Fibroblast of lung (primary cell): ENCODE measurements at regions not wholly inside any gene's neighbourhood (a gene's known extent, or its start where the extent isn't known, plus 50 kb on each side); places are given as distances from the start of the nearest gene placed in this dataset.

ENCODE experiments used
- DNase-seq, 2 donors: peaks; one replicate each; pipeline versions ENCODE4 v3.0.0 to v3.0.0-alpha.2; 2010; ENCODE audit warnings: low read depth in 2 of 2
- H2AFZ ChIP-seq: 2 replicates; pipeline ENCODE4 v1.5.1; 2012; ENCODE audit warnings: low read length, control low read depth, inconsistent platforms
- H3K27ac ChIP-seq: 2 replicates; pipeline ENCODE4 v1.5.1; 2011; ENCODE audit warnings: low read length, control low read depth; ENCODE audit not compliant: insufficient read depth
- H3K27me3 ChIP-seq: 2 replicates; pipeline ENCODE4 v1.5.1; 2011; ENCODE audit warnings: mild to moderate bottlenecking, low read length; ENCODE audit not compliant: control insufficient read depth, insufficient read depth
- H3K36me3 ChIP-seq: 2 replicates; pipeline ENCODE4 v1.5.1; 2011; ENCODE audit warnings: low read length; ENCODE audit not compliant: control insufficient read depth, insufficient read depth
- H3K4me1 ChIP-seq: 2 replicates; pipeline ENCODE4 v1.5.1; 2011; ENCODE audit warnings: low read length; ENCODE audit not compliant: control insufficient read depth, insufficient read depth; ENCODE audit errors: extremely low read depth
- H3K4me2 ChIP-seq: 2 replicates; pipeline ENCODE4 v1.5.1; 2011; ENCODE audit warnings: low read length, control low read depth; ENCODE audit not compliant: insufficient read depth; ENCODE audit errors: extremely low read depth
- H3K4me3 ChIP-seq, 4 experiments: fragments of 200-600 bp in 1 of 4; sonication (generic) in 1 of 4; replicated peaks in 1 of 4; 2 replicates each; pipeline ENCODE4 v1.5.1; 2011 to 2016; ENCODE audit warnings: low read length in 4 of 4, low read depth in 3 of 4, mild to moderate bottlenecking in 3 of 4, control low read depth in 2 of 4, inconsistent platforms in 1 of 4, mixed read lengths in 1 of 4; ENCODE audit not compliant: insufficient read depth in 1 of 4; ENCODE audit errors: control extremely low read depth in 1 of 4
- H3K79me2 ChIP-seq: 2 replicates; pipeline ENCODE4 v1.5.1; 2012; ENCODE audit warnings: mild to moderate bottlenecking, low read length, inconsistent platforms; ENCODE audit not compliant: control insufficient read depth, insufficient read depth
- H3K9ac ChIP-seq: 2 replicates; pipeline ENCODE4 v1.5.1; 2011; ENCODE audit warnings: mild to moderate bottlenecking, low read length, control low read depth; ENCODE audit not compliant: insufficient read depth
- H3K9me3 ChIP-seq: 2 replicates; pipeline ENCODE4 v1.5.1; 2012; ENCODE audit warnings: low read depth, low read length; ENCODE audit not compliant: control insufficient read depth, insufficient read depth
- H4K20me1 ChIP-seq: 2 replicates; pipeline ENCODE4 v1.5.1; 2011; ENCODE audit warnings: low read length; ENCODE audit not compliant: control insufficient read depth, insufficient read depth; ENCODE audit errors: extremely low read depth
- EZH2 ChIP-seq: IDR thresholded peaks from 2 replicates; pipeline ENCODE4 v1.5.1; 2012; ENCODE audit warnings: low read length, control low read depth, mild to moderate bottlenecking; ENCODE audit errors: missing control alignments
- TF ChIP-seq, protein P1 (sequence below), 2 donors: IDR thresholded peaks in 1 of 2; conservative IDR thresholded peaks in 1 of 2; 1 replicate in 1 of 2; 2 replicates in 1 of 2; pipeline ENCODE4 v1.5.1; 2011 to 2012; ENCODE audit warnings: low read length in 2 of 2, control low read depth in 1 of 2, inconsistent platforms in 1 of 2, low read depth in 1 of 2, mild to moderate bottlenecking in 1 of 2

DNA sequence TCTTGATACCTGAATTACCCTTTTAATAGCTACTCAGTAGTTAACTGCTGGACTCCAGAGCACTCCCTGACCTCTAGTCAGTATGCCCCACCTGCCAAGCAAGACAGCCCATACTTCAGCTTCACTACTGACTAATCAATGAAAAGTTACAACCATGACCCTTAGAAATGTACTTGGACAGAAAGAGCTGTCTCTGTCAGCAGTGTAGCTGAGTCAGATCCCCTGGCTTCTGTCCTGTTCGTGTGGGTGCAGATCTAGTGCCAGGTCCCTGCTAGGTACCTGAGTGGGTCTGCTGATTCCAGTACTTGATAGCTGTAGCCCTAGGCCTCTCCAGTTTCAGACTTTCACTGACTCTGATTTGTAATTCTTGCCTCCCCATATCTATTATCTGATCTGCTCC is 265.8 kb upstream of the POU2AF2 start:
- Histone ChIP-seq H3K4me1 (no peaks in the 10 kb centered on the region), H3K9me3 (no peaks in the 10 kb centered on the region), H3K36me3 (no peaks in the 10 kb centered on the region), H3K79me2 (no peaks in the 10 kb centered on the region), H3K4me2 (peak overlapping the region; percentile 17), H3K9ac (no peak overlapping the region), H2AFZ (no peak overlapping the region), H3K27ac (no peak overlapping the region), H3K27me3 (no peaks in the 10 kb centered on the region), H4K20me1 (no peaks in the 10 kb centered on the region), H3K4me3 (no peak overlapping the region)
- no peak for TF ChIP-seq EZH2
- TF ChIP-seq, protein P1, sequence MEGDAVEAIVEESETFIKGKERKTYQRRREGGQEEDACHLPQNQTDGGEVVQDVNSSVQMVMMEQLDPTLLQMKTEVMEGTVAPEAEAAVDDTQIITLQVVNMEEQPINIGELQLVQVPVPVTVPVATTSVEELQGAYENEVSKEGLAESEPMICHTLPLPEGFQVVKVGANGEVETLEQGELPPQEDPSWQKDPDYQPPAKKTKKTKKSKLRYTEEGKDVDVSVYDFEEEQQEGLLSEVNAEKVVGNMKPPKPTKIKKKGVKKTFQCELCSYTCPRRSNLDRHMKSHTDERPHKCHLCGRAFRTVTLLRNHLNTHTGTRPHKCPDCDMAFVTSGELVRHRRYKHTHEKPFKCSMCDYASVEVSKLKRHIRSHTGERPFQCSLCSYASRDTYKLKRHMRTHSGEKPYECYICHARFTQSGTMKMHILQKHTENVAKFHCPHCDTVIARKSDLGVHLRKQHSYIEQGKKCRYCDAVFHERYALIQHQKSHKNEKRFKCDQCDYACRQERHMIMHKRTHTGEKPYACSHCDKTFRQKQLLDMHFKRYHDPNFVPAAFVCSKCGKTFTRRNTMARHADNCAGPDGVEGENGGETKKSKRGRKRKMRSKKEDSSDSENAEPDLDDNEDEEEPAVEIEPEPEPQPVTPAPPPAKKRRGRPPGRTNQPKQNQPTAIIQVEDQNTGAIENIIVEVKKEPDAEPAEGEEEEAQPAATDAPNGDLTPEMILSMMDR (conservative IDR thresholded peaks at IDR 0.05 in 1 of 2, IDR thresholded peaks at IDR 0.05 in 1 of 2; ENCODE audit: low read depth in 1 of 2, low read length in 2 of 2): no peak
- DNase-seq: peak in 1 of 2 donors; percentile 75

DNA sequence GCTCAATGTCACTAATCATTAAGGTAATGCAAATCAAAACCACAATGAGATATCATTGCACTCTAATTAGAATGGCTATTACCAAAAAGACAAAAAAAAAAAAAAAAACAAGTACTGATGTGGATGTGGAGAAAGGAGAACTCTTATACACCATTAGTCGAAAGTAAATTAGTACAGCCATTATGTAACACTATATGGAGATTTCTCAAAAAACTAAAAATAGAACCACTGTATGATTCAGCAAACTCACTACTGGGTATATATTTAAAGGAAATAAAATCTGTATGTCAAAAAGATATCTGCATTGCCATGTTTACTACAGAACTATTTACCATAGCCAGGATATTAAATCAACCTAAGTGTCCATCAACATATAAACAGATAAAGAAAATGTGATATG is 265.4 kb upstream of the ARHGAP20 start:
- Histone ChIP-seq H3K79me2 (no peaks in the 10 kb centered on the region), H3K27ac (no peak overlapping the region), H4K20me1 (no peaks in the 10 kb centered on the region), H2AFZ (no peak overlapping the region), H3K4me1 (peaks cover 3% of the 10 kb centered on the region), H3K4me2 (no peak overlapping the region), H3K27me3 (no peaks in the 10 kb centered on the region), H3K4me3 (no peak overlapping the region), H3K36me3 (no peaks in the 10 kb centered on the region), H3K9ac (no peak overlapping the region), H3K9me3 (no peaks in the 10 kb centered on the region)
- TF ChIP-seq, protein P1 (conservative IDR thresholded peaks at IDR 0.05 in 1 of 2, IDR thresholded peaks at IDR 0.05 in 1 of 2; ENCODE audit: low read depth in 1 of 2, low read length in 2 of 2): no peak
- TF ChIP-seq EZH2: no peak
- DNase-seq: no peak

DNA sequence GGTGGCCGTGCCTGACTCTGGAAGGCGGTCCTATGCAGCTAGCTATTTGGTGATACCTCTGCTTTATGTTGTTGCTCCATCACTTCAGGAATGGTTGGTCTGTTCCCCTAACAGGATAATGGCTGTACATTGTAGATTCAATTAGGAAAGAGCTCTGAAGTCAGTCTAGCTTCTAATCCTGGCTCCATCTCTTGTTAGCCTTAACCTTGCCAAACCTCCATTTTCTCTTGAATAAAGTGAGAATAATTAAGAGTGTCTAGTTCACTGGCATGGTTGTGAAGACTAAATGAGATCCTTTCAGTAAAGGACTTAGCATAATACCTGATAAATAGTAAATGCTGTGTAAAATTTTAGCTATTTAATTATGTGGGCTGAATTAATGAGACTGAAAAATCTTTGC is 262.5 kb upstream of the ARHGAP20 start:
- H3K27ac ChIP-seq: no peak overlapping the region

More for the DNA sequence above, 262.5 kb upstream of the ARHGAP20 start:
- no peak overlapping the region for H3K4me3 ChIP-seq
- no peaks in the 10 kb centered on the region for H3K9me3 ChIP-seq
- H3K79me2 ChIP-seq: no peaks in the 10 kb centered on the region
- no peak overlapping the region for H2AFZ ChIP-seq
- H3K27me3 ChIP-seq: no peaks in the 10 kb centered on the region
- H3K36me3 ChIP-seq: no peaks in the 10 kb centered on the region
- H3K9ac ChIP-seq: no peak overlapping the region
- H4K20me1 ChIP-seq: no peaks in the 10 kb centered on the region
- DNase-seq: no peak
- H3K4me1 ChIP-seq: peaks cover 6% of the 10 kb centered on the region
- no peak overlapping the region for H3K4me2 ChIP-seq
- TF ChIP-seq, protein P1 (conservative IDR thresholded peaks at IDR 0.05 in 1 of 2, IDR thresholded peaks at IDR 0.05 in 1 of 2; ENCODE audit: low read depth in 1 of 2, low read length in 2 of 2): no peak
- no peak for TF ChIP-seq EZH2
